K562 (cell line): ENCODE measurements at regions not wholly inside any gene's neighbourhood (a gene's known extent, or its start where the extent isn't known, plus 50 kb on each side); places are given as distances from the start of the nearest gene placed in this dataset.
A peak's percentile ranks its signal among the peaks of the same experiment; 100 is the strongest.

Experiments used
- GABPB2 ChIP-seq: fragments of 250-450 bp; sonication (Bioruptor Pico); conservative IDR thresholded peaks from 2 replicates; pipeline ENCODE4 v1.5.1; 2021; ENCODE audit warnings: mild to moderate bottlenecking
- HDAC1 ChIP-seq, 2 experiments: fragments of 450-650 bp; IDR thresholded peaks; 2 replicates each; pipeline ENCODE4 v1.6.1; 2016 to 2017; ENCODE audit warnings: inconsistent platforms in 1 of 2, mild to moderate bottlenecking in 1 of 2, moderate library complexity in 1 of 2
- HDAC8 ChIP-seq: fragments of 450-650 bp; IDR thresholded peaks from 2 replicates; pipeline ENCODE4 v1.6.1; 2016; ENCODE audit warnings: mild to moderate bottlenecking, missing genetic modification characterization, moderate library complexity, missing compliant biosample characterization
- KAT2B ChIP-seq: IDR thresholded peaks from one replicate; pipeline ENCODE4 v1.6.1; 2012; ENCODE audit warnings: low read depth, mild to moderate bottlenecking, control low read depth, inconsistent platforms, low read length, moderate library complexity
- KLF1 ChIP-seq: fragments of 450-650 bp; IDR thresholded peaks from 2 replicates; pipeline ENCODE4 v1.6.1; 2016; ENCODE audit warnings: missing genetic modification characterization, missing compliant biosample characterization
- MCM2 ChIP-seq: fragments of 450-650 bp; IDR thresholded peaks from 2 replicates; pipeline ENCODE4 v1.6.1; 2017; ENCODE audit warnings: low read depth, mild to moderate bottlenecking
- POLR3G ChIP-seq: IDR thresholded peaks from 2 replicates; pipeline ENCODE4 v1.6.1; 2011; ENCODE audit not compliant: insufficient read length, insufficient replicate concordance; ENCODE audit errors: extremely low read depth
- PRMT5 ChIP-seq: sonication (generic); formaldehyde crosslinking; IDR thresholded peaks from 2 replicates; pipeline ENCODE4 v1.5.0; 2020; ENCODE audit warnings: missing genetic modification reagents
- RNF2 ChIP-seq: sonication (generic); IDR thresholded peaks from 2 replicates; pipeline ENCODE4 v1.6.1; 2016
- SMARCC2 ChIP-seq: fragments of 450-650 bp; IDR thresholded peaks from 2 replicates; pipeline ENCODE4 v1.6.1; 2017; ENCODE audit warnings: antibody characterized with exemption, moderate library complexity, mild to moderate bottlenecking, low read depth
- SREBF2 ChIP-seq: sonication (generic); formaldehyde crosslinking; IDR thresholded peaks from 2 replicates; pipeline ENCODE4 v1.4.0; 2020; ENCODE audit warnings: mild to moderate bottlenecking, missing genetic modification reagents
- SRF ChIP-seq, 2 experiments: fragments of 250-450, 450-650 bp in 1 of 2; sonication (Bioruptor Pico) in 1 of 2; sonication (generic) in 1 of 2; formaldehyde crosslinking; IDR thresholded peaks; 2 replicates each; pipeline versions ENCODE4 v1.5.0 to v1.5.1; 2020 to 2022; ENCODE audit warnings: mild to moderate bottlenecking in 1 of 2, missing genetic modification reagents in 1 of 2
- TCF7L2 ChIP-seq: fragments of 150-350 bp; IDR thresholded peaks from 2 replicates; pipeline ENCODE4 v1.6.1; 2016; ENCODE audit warnings: low read depth, mild to moderate bottlenecking, low read length, moderate library complexity
- ZNF778 ChIP-seq: fragments of 450-650 bp; formaldehyde crosslinking; IDR thresholded peaks from 2 replicates; pipeline ENCODE4 v1.4.0; 2020; ENCODE audit warnings: mild to moderate bottlenecking, moderate library complexity
- TF ChIP-seq, protein P1 (sequence below): sonication (generic); formaldehyde crosslinking; IDR thresholded peaks from 2 replicates; pipeline ENCODE4 v1.8.0; 2022; ENCODE audit warnings: mild to moderate bottlenecking, missing genetic modification reagents
- TF ChIP-seq, protein P2 (sequence below), 2 experiments: fragments of 250-450 bp in 1 of 2; fragments of 450-650 bp in 1 of 2; sonication (Bioruptor Pico) in 1 of 2; IDR thresholded peaks; 2 replicates each; pipeline versions ENCODE4 v1.6.1 to v1.8.0; 2016 to 2021; ENCODE audit warnings: mild to moderate bottlenecking in 2 of 2, moderate library complexity in 2 of 2, missing compliant biosample characterization in 1 of 2, missing genetic modification characterization in 1 of 2
- TF ChIP-seq, protein P3 (sequence below): sonication (generic); formaldehyde crosslinking; IDR thresholded peaks from 2 replicates; pipeline ENCODE4 v1.8.0; 2023; ENCODE audit warnings: mild to moderate bottlenecking, missing genetic modification reagents
- TF ChIP-seq, protein P4 (sequence below), 3 experiments: IDR thresholded peaks in 2 of 3; conservative IDR thresholded peaks in 1 of 3; 2 replicates each; pipeline ENCODE4 v1.5.1; 2011 to 2012; ENCODE audit warnings: low read length in 3 of 3, mild to moderate bottlenecking in 3 of 3, control low read depth in 2 of 3, improper control_type of control experiment in 1 of 3, inconsistent platforms in 1 of 3, low read depth in 1 of 3, mixed read lengths in 1 of 3, moderate library complexity in 1 of 3; ENCODE audit not compliant: insufficient read depth in 2 of 3

DNA sequence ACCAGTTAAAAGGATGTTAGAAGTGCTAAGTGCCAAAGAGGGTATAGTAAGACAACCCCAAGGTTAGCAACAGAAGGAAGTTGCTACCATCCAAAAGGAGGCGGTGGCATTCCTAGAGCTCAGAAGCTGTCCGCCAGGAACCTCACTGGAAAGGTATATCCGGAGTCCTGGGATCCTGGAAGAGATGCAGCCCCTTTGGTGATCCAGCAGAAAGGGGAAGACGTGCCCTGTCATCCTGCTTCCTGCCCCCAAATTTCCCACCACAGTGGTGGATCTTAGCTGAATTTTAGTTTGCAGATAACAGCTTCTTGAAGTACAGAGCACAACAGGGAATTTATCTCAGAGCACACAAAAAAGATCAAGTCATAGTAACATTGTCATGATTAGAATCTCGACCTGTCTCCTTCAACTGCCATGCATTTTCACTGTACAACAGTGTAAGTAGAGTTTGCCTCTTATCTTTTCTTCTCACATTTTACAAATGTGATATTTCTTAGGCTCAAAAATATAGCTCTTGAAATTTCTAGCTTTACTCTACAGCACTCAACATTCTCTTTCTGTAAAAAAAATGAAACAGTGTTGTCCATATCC, 526.3 kb downstream of the SOX5 start (continued):
- TF ChIP-seq HDAC1 (IDR thresholded peaks at IDR 0.05) (peak in 1 of 2 experiments; percentile 58; a peak in 1 of 4 replicates), GABPB2 (CRISPR knock-in tag) (no peak), MCM2 (no peak), PRMT5 (CRISPR knock-in tag) (no peak), TCF7L2 (no peak), SREBF2 (CRISPR knock-in tag) (no peak), KAT2B (no peak), HDAC8 (tag) (no peak), SMARCC2 (0 out of 2 replicates have a peak, but pooled peaks have one; percentile 32), ZNF778 (no peak), KLF1 (tag) (no peak), SRF (CRISPR knock-in tag; IDR thresholded peaks at IDR 0.05) (no peak), RNF2 (peak; percentile 54; the same call in 1 of the 2 replicates), POLR3G (no peak)
- TF ChIP-seq, protein P1, sequence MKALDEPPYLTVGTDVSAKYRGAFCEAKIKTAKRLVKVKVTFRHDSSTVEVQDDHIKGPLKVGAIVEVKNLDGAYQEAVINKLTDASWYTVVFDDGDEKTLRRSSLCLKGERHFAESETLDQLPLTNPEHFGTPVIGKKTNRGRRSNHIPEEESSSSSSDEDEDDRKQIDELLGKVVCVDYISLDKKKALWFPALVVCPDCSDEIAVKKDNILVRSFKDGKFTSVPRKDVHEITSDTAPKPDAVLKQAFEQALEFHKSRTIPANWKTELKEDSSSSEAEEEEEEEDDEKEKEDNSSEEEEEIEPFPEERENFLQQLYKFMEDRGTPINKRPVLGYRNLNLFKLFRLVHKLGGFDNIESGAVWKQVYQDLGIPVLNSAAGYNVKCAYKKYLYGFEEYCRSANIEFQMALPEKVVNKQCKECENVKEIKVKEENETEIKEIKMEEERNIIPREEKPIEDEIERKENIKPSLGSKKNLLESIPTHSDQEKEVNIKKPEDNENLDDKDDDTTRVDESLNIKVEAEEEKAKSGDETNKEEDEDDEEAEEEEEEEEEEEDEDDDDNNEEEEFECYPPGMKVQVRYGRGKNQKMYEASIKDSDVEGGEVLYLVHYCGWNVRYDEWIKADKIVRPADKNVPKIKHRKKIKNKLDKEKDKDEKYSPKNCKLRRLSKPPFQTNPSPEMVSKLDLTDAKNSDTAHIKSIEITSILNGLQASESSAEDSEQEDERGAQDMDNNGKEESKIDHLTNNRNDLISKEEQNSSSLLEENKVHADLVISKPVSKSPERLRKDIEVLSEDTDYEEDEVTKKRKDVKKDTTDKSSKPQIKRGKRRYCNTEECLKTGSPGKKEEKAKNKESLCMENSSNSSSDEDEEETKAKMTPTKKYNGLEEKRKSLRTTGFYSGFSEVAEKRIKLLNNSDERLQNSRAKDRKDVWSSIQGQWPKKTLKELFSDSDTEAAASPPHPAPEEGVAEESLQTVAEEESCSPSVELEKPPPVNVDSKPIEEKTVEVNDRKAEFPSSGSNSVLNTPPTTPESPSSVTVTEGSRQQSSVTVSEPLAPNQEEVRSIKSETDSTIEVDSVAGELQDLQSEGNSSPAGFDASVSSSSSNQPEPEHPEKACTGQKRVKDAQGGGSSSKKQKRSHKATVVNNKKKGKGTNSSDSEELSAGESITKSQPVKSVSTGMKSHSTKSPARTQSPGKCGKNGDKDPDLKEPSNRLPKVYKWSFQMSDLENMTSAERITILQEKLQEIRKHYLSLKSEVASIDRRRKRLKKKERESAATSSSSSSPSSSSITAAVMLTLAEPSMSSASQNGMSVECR (CRISPR knock-in tag): no peak
- TF ChIP-seq, protein P2, sequence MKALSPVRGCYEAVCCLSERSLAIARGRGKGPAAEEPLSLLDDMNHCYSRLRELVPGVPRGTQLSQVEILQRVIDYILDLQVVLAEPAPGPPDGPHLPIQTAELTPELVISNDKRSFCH (CRISPR knock-in tag; IDR thresholded peaks at IDR 0.05): no peak
- TF ChIP-seq, protein P2 (tag; IDR thresholded peaks at IDR 0.05): 0 out of 2 replicates have a peak, but pooled peaks have one; percentile 32
- TF ChIP-seq, protein P3, sequence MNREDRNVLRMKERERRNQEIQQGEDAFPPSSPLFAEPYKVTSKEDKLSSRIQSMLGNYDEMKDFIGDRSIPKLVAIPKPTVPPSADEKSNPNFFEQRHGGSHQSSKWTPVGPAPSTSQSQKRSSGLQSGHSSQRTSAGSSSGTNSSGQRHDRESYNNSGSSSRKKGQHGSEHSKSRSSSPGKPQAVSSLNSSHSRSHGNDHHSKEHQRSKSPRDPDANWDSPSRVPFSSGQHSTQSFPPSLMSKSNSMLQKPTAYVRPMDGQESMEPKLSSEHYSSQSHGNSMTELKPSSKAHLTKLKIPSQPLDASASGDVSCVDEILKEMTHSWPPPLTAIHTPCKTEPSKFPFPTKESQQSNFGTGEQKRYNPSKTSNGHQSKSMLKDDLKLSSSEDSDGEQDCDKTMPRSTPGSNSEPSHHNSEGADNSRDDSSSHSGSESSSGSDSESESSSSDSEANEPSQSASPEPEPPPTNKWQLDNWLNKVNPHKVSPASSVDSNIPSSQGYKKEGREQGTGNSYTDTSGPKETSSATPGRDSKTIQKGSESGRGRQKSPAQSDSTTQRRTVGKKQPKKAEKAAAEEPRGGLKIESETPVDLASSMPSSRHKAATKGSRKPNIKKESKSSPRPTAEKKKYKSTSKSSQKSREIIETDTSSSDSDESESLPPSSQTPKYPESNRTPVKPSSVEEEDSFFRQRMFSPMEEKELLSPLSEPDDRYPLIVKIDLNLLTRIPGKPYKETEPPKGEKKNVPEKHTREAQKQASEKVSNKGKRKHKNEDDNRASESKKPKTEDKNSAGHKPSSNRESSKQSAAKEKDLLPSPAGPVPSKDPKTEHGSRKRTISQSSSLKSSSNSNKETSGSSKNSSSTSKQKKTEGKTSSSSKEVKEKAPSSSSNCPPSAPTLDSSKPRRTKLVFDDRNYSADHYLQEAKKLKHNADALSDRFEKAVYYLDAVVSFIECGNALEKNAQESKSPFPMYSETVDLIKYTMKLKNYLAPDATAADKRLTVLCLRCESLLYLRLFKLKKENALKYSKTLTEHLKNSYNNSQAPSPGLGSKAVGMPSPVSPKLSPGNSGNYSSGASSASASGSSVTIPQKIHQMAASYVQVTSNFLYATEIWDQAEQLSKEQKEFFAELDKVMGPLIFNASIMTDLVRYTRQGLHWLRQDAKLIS (CRISPR knock-in tag): no peak
- TF ChIP-seq, protein P4, sequence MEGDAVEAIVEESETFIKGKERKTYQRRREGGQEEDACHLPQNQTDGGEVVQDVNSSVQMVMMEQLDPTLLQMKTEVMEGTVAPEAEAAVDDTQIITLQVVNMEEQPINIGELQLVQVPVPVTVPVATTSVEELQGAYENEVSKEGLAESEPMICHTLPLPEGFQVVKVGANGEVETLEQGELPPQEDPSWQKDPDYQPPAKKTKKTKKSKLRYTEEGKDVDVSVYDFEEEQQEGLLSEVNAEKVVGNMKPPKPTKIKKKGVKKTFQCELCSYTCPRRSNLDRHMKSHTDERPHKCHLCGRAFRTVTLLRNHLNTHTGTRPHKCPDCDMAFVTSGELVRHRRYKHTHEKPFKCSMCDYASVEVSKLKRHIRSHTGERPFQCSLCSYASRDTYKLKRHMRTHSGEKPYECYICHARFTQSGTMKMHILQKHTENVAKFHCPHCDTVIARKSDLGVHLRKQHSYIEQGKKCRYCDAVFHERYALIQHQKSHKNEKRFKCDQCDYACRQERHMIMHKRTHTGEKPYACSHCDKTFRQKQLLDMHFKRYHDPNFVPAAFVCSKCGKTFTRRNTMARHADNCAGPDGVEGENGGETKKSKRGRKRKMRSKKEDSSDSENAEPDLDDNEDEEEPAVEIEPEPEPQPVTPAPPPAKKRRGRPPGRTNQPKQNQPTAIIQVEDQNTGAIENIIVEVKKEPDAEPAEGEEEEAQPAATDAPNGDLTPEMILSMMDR (IDR thresholded peaks at IDR 0.05 in 2 of 3, conservative IDR thresholded peaks at IDR 0.05 in 1 of 3; ENCODE audit: insufficient read depth in 2 of 3, low read depth in 1 of 3, low read length in 3 of 3): no peak
